DND-41 (cell line): ENCODE measurements at regions not wholly inside any gene's neighbourhood (a gene's known extent, or its start where the extent isn't known, plus 50 kb on each side); places are given as distances from the start of the nearest gene placed in this dataset.

ENCODE experiments used
- ATAC-seq: fragments of 200-7000 bp; cut with Tn5 transposase; 3 replicates; pipeline ENCODE4 v1.9.1; 2021; ENCODE audit warnings: low read depth; ENCODE audit not compliant: insufficient read depth
- DNase-seq: peaks from one replicate; pipeline ENCODE4 v3.0.0-alpha.2; 2020
- H2AFZ ChIP-seq: 2 replicates; pipeline ENCODE4 v1.6.0; 2012; ENCODE audit warnings: low read depth, low read length
- H3K27ac ChIP-seq: 2 replicates; pipeline ENCODE4 v1.5.1; 2012; ENCODE audit warnings: low read length, inconsistent platforms
- H3K27me3 ChIP-seq: fragments of 200-600 bp; sonication (generic); 2 replicates; pipeline ENCODE4 v1.6.0; 2012; ENCODE audit warnings: low read length, mild to moderate bottlenecking, inconsistent platforms; ENCODE audit not compliant: insufficient read depth, poor library complexity
- H3K36me3 ChIP-seq: 2 replicates; pipeline ENCODE4 v1.5.1; 2012; ENCODE audit warnings: low read length, inconsistent platforms; ENCODE audit not compliant: insufficient read depth
- H3K4me1 ChIP-seq: 2 replicates; pipeline ENCODE4 v1.5.1; 2012; ENCODE audit warnings: mild to moderate bottlenecking, low read length; ENCODE audit not compliant: insufficient read depth
- H3K4me2 ChIP-seq: 2 replicates; pipeline ENCODE4 v1.6.0; 2012; ENCODE audit warnings: mild to moderate bottlenecking, moderate library complexity, low read length, inconsistent platforms; ENCODE audit not compliant: insufficient read depth
- H3K4me3 ChIP-seq, 2 experiments: fragments of 200-600 bp in 1 of 2; shearing (Covaris generic) in 1 of 2; 2 replicates each; pipeline ENCODE4 v1.5.1; 2012 to 2016; ENCODE audit warnings: inconsistent platforms in 2 of 2, low read length in 2 of 2, mild to moderate bottlenecking in 2 of 2, low read depth in 1 of 2, moderate library complexity in 1 of 2
- H3K79me2 ChIP-seq: 2 replicates; pipeline ENCODE4 v1.6.0; 2012; ENCODE audit warnings: low read length, inconsistent platforms; ENCODE audit not compliant: insufficient read depth
- H3K9ac ChIP-seq: 2 replicates; pipeline ENCODE4 v1.6.0; 2012; ENCODE audit warnings: low read depth, mild to moderate bottlenecking, inconsistent platforms, low read length, moderate library complexity
- H3K9me3 ChIP-seq: 2 replicates; pipeline ENCODE4 v1.5.1; 2012; ENCODE audit warnings: low read length, moderate library complexity, mild to moderate bottlenecking, inconsistent platforms; ENCODE audit not compliant: insufficient read depth, severe bottlenecking
- H4K20me1 ChIP-seq: 2 replicates; pipeline ENCODE4 v1.6.0; 2012; ENCODE audit warnings: low read length; ENCODE audit not compliant: insufficient read depth
- CTCF ChIP-seq: IDR thresholded peaks from 2 replicates; pipeline ENCODE4 v1.5.1; 2012; ENCODE audit warnings: borderline replicate concordance, low read length, moderate library complexity, mild to moderate bottlenecking; ENCODE audit not compliant: poor library complexity, severe bottlenecking; ENCODE audit errors: extremely low read depth
- EZH2 ChIP-seq: IDR thresholded peaks from 3 replicates; pipeline ENCODE4 v1.6.1; 2012; ENCODE audit warnings: borderline replicate concordance, low read depth, mild to moderate bottlenecking, moderate library complexity, low read length, inconsistent platforms; ENCODE audit not compliant: severe bottlenecking

- H3K9me3 ChIP-seq: peaks cover 6% of the 10 kb centered on the region
- H3K27ac ChIP-seq: no peak overlapping the region
- ATAC-seq (no peak), DNase-seq (no peak)
- H3K36me3 ChIP-seq: no peaks in the 10 kb centered on the region
- H3K4me2 ChIP-seq: no peak overlapping the region
- H2AFZ ChIP-seq: no peak overlapping the region
- no peak for TF ChIP-seq CTCF
- no peak for TF ChIP-seq EZH2
- H3K4me1 ChIP-seq: no peaks in the 10 kb centered on the region
- no peaks in the 10 kb centered on the region for H3K79me2 ChIP-seq
- no peak overlapping the region for H3K4me3 ChIP-seq
- 0 out of 2 replicates have a peak, but pooled peaks cover 4% of the 10 kb centered on the region for H4K20me1 ChIP-seq
- H3K27me3 ChIP-seq: peaks cover 15% of the 10 kb centered on the region
- H3K9ac ChIP-seq: no peak overlapping the region
Observed at GRCh38 chr4:3877236-3877635, 111.1 kb downstream of the ADRA2C start.

- no peak overlapping the region for H3K27ac ChIP-seq
- TF ChIP-seq CTCF: no peak
- no peak for TF ChIP-seq EZH2
- no peak for DNase-seq
- peaks cover 6% of the 10 kb centered on the region for H3K9me3 ChIP-seq
- H3K79me2 ChIP-seq: no peaks in the 10 kb centered on the region
- no peaks in the 10 kb centered on the region for H3K4me1 ChIP-seq
- H3K36me3 ChIP-seq: no peaks in the 10 kb centered on the region
- no peak overlapping the region for H3K4me2 ChIP-seq
- H3K4me3 ChIP-seq: no peak overlapping the region
- H3K9ac ChIP-seq: no peak overlapping the region
- 0 out of 2 replicates have a peak, but pooled peaks cover 4% of the 10 kb centered on the region for H4K20me1 ChIP-seq
- peaks cover 15% of the 10 kb centered on the region for H3K27me3 ChIP-seq
- ATAC-seq: no peak
- no peak overlapping the region for H2AFZ ChIP-seq
Observed at GRCh38 chr4:3877868-3878267, 111.7 kb downstream of the ADRA2C start.

GRCh38 chr4:3878678-3879077, 112.5 kb downstream of the ADRA2C start:
- Histone ChIP-seq H3K9me3 (peaks cover 6% of the 10 kb centered on the region), H3K9ac (no peak overlapping the region), H3K4me1 (no peaks in the 10 kb centered on the region), H3K36me3 (no peaks in the 10 kb centered on the region), H3K27ac (no peak overlapping the region), H3K4me2 (no peak overlapping the region), H3K27me3 (peaks cover 15% of the 10 kb centered on the region), H3K4me3 (no peak overlapping the region), H2AFZ (no peak overlapping the region), H4K20me1 (0 out of 2 replicates have a peak, but pooled peaks cover 4% of the 10 kb centered on the region), H3K79me2 (no peaks in the 10 kb centered on the region)
- TF ChIP-seq EZH2: no peak
- TF ChIP-seq CTCF: no peak
- ATAC-seq: no peak
- DNase-seq: no peak
